HL-60 (cell line): ENCODE measurements at regions not wholly inside any gene's neighbourhood (a gene's known extent, or its start where the extent isn't known, plus 50 kb on each side); places are given as distances from the start of the nearest gene placed in this dataset.
"Not testable (repeated sequence)": the region's sequence is repeated elsewhere in the genome, so short reads cannot be mapped to it uniquely, and the experiment has no call there.

Source experiments
- DNase-seq, 2 experiments: peaks; one replicate each; pipeline ENCODE4 v3.0.0-alpha.2; 2010 to 2020; ENCODE audit warnings: low read depth in 1 of 2, low spot score in 1 of 2
- H3K27ac ChIP-seq: fragments of 250-450 bp; sonication (Bioruptor Pico); replicated peaks from 2 replicates; pipeline ENCODE4 v1.5.1; 2020; ENCODE audit warnings: mild to moderate bottlenecking, moderate library complexity
- H3K27me3 ChIP-seq: fragments of 250-450 bp; sonication (Bioruptor Pico); 2 replicates; pipeline ENCODE4 v1.5.1; 2021; ENCODE audit warnings: mild to moderate bottlenecking, moderate library complexity; ENCODE audit not compliant: insufficient read depth, poor library complexity, severe bottlenecking
- H3K4me3 ChIP-seq: replicated peaks from 2 replicates; pipeline ENCODE4 v1.5.1; 2011; ENCODE audit warnings: mild to moderate bottlenecking, control low read depth, low read length; ENCODE audit not compliant: insufficient read depth
- CTCF ChIP-seq: IDR thresholded peaks from one replicate; pipeline ENCODE4 v1.5.1; 2011; ENCODE audit warnings: low read length, control low read depth, inconsistent platforms; ENCODE audit not compliant: insufficient read depth
- GABPA ChIP-seq: IDR thresholded peaks from 2 replicates; pipeline ENCODE4 v1.6.1; 2012; ENCODE audit warnings: low read depth
- POLR2AphosphoS5 ChIP-seq: IDR thresholded peaks from 2 replicates; pipeline ENCODE4 v1.6.1; 2012; ENCODE audit warnings: low read depth
- REST ChIP-seq: IDR thresholded peaks from 2 replicates; pipeline ENCODE4 v1.6.1; 2012; ENCODE audit warnings: low read depth; ENCODE audit not compliant: insufficient replicate concordance
- SPI1 ChIP-seq: IDR thresholded peaks from 2 replicates; pipeline ENCODE4 v1.6.1; 2012; ENCODE audit warnings: low read depth, mild to moderate bottlenecking, borderline replicate concordance

GRCh38 chr17:56725144-56725543 lies 108.6 kb downstream of the C17orf67 start:
- Histone ChIP-seq H3K27me3 (no peaks in the 10 kb centered on the region), H3K27ac (no peak overlapping the region), H3K4me3 (no peak overlapping the region)
- no peak for TF ChIP-seq POLR2AphosphoS5
- no peak for TF ChIP-seq REST
- no peak for TF ChIP-seq SPI1
- TF ChIP-seq CTCF, result no peak
- no peak for TF ChIP-seq GABPA
- DNase-seq, result no peak

- H3K27me3 ChIP-seq, result no peaks in the 10 kb centered on the region
- H3K4me3 ChIP-seq, result no peak overlapping the region
- DNase-seq, result no peak
- no peak overlapping the region for H3K27ac ChIP-seq
- TF ChIP-seq REST, result no peak
- no peak for TF ChIP-seq SPI1
- no peak for TF ChIP-seq CTCF
- no peak for TF ChIP-seq POLR2AphosphoS5
These were observed 105.7 kb downstream of the C17orf67 start for GRCh38 chr17:56727876-56728617.

GRCh38 chr17:56731096-56731495 lies 102.6 kb downstream of the C17orf67 start:
- H3K27me3 ChIP-seq, DNase-seq, H3K27ac ChIP-seq, H3K4me3 ChIP-seq: not testable (repeated sequence)

- no peak for TF ChIP-seq GABPA
- no peak for TF ChIP-seq POLR2AphosphoS5
- no peak for TF ChIP-seq CTCF
- TF ChIP-seq SPI1, result no peak
- TF ChIP-seq REST, result no peak
- no peak overlapping the region for H3K4me3 ChIP-seq
- no peak for DNase-seq
- H3K27ac ChIP-seq, result no peak overlapping the region
- no peaks in the 10 kb centered on the region for H3K27me3 ChIP-seq
These were observed 99.9 kb downstream of the C17orf67 start for GRCh38 chr17:56733833-56734232.
